ENCODE measurements at regions not wholly inside any gene's neighbourhood (a gene's known extent, or its start where the extent isn't known, plus 50 kb on each side); places are given as distances from the start of the nearest gene placed in this dataset.

DNA sequence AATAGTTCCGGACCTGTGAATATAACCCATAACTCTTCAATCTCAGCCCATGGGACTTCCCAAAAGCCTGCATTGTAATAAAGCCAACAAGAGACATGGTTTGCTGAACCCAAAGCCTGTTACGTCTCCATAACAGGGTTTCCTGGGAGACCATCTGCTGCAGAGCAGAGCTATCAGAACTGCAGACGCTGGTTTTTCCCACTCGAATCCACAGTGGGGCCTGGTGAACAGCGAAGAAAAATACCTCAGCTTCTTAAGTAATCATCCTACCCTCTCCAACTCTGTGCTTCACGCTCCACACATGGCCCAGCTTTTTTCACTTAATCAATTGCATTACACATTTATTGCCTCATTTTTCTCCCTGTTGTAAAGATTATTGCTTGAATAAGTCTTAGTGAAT is 409.5 kb upstream of the GRIA1 start:
- TF ChIP-seq, protein P1, sequence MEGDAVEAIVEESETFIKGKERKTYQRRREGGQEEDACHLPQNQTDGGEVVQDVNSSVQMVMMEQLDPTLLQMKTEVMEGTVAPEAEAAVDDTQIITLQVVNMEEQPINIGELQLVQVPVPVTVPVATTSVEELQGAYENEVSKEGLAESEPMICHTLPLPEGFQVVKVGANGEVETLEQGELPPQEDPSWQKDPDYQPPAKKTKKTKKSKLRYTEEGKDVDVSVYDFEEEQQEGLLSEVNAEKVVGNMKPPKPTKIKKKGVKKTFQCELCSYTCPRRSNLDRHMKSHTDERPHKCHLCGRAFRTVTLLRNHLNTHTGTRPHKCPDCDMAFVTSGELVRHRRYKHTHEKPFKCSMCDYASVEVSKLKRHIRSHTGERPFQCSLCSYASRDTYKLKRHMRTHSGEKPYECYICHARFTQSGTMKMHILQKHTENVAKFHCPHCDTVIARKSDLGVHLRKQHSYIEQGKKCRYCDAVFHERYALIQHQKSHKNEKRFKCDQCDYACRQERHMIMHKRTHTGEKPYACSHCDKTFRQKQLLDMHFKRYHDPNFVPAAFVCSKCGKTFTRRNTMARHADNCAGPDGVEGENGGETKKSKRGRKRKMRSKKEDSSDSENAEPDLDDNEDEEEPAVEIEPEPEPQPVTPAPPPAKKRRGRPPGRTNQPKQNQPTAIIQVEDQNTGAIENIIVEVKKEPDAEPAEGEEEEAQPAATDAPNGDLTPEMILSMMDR (IDR thresholded peaks at IDR 0.05): no peak
- no peak for TF ChIP-seq POLR2A (IDR thresholded peaks at IDR 0.05)

Data from right lobe of liver (tissue), 4 donors.